Hematopoietic multipotent progenitor cell treated with erythropoietin and hydrocortisone succinate and interleukin-3 and kit ligand, for 4 days (in vitro differentiated cells): ENCODE measurements at regions not wholly inside any gene's neighbourhood (a gene's known extent, or its start where the extent isn't known, plus 50 kb on each side); places are given as distances from the start of the nearest gene placed in this dataset.
"Not testable (repeated sequence)": the region's sequence is repeated elsewhere in the genome, so short reads cannot be mapped to it uniquely, and the experiment has no call there.

Experiments
- DNase-seq: peaks from one replicate; pipeline ENCODE4 v3.0.0-alpha.2; 2015

GRCh38 chr10:42533866-42534265 is 104.5 kb downstream of the ZNF33B start:
- DNase-seq, result not testable (repeated sequence)

- no peak for DNase-seq
These were observed 105.4 kb downstream of the ZNF33B start for GRCh38 chr10:42532996-42533395.

GRCh38 chr10:42523098-42523497 is 115.3 kb downstream of the ZNF33B start:
- no peak for DNase-seq

- DNase-seq, result no peak
These were observed 118.5 kb downstream of the ZNF33B start for GRCh38 chr10:42519761-42520460.

- DNase-seq, result no peak
These were observed 119.3 kb downstream of the ZNF33B start for GRCh38 chr10:42519079-42519478.

GRCh38 chr10:42513921-42514320 is 124.4 kb downstream of the ZNF33B start:
- no peak for DNase-seq

GRCh38 chr10:42491801-42492200 is 146.6 kb downstream of the ZNF33B start:
- DNase-seq, result no peak

GRCh38 chr10:42491001-42491592 is 147.3 kb downstream of the ZNF33B start:
- DNase-seq, result no peak

- no peak for DNase-seq
These were observed 148.0 kb downstream of the ZNF33B start for GRCh38 chr10:42490368-42490767.

GRCh38 chr10:42488416-42488815 is 150.0 kb downstream of the ZNF33B start:
- DNase-seq, result no peak

- no peak for DNase-seq
These were observed 156.0 kb downstream of the ZNF33B start for GRCh38 chr10:42482411-42482810.

GRCh38 chr10:42479057-42479456 is 159.3 kb downstream of the ZNF33B start:
- no peak for DNase-seq

- DNase-seq, result no peak
These were observed 161.2 kb downstream of the ZNF33B start for GRCh38 chr10:42477170-42477569.

- no peak for DNase-seq
These were observed 162.3 kb downstream of the ZNF33B start for GRCh38 chr10:42476101-42476500.

GRCh38 chr10:42475168-42476098 is 162.9 kb downstream of the ZNF33B start:
- peak; percentile 1 for DNase-seq

- no peak for DNase-seq
These were observed 184.1 kb downstream of the ZNF33B start for GRCh38 chr10:42454313-42454712.

- no peak for DNase-seq
These were observed 207.3 kb downstream of the ZNF33B start for GRCh38 chr10:42431095-42431494.

- peak; percentile 38 for DNase-seq
These were observed 209.8 kb downstream of the ZNF33B start for GRCh38 chr10:42428534-42428933.

- no peak for DNase-seq
These were observed 215.5 kb downstream of the ZNF33B start for GRCh38 chr10:42422911-42423310.

- DNase-seq, result no peak
These were observed 216.6 kb downstream of the ZNF33B start for GRCh38 chr10:42421812-42422211.

GRCh38 chr10:42419789-42420188 is 218.6 kb downstream of the ZNF33B start:
- no peak for DNase-seq

GRCh38 chr10:42380926-42381547 is 257.3 kb downstream of the ZNF33B start:
- no peak for DNase-seq

GRCh38 chr10:42367532-42368230 is 270.7 kb downstream of the ZNF33B start:
- peak; percentile 73 for DNase-seq
